ENCODE measurements at regions not wholly inside any gene's neighbourhood (a gene's known extent, or its start where the extent isn't known, plus 50 kb on each side); places are given as distances from the start of the nearest gene placed in this dataset.

DNA sequence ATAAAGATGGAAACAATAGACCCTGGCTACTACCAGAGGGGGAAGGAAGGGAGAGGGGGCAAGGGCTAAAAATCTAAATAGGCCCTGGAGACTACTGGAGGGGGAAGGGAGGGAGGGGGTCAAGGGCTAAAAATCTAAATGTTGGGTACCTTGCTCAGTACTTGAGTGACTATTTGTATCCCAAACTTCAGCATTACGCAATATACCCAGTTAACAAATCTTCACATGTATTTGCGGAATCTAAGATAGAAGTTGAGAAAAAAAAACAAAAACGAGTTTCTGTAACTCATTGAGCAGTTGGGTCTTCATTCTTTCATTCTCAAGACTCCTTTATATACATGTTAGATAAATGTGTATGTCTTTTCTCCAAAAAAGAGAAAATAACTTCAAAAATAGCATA, 537.4 kb downstream of the TAF11L14 start:
- no peak for FAIRE-seq
- no peak overlapping the region for H3K27ac ChIP-seq
- H3K36me3 ChIP-seq: no peaks in the 10 kb centered on the region
- no peaks in the 10 kb centered on the region for H3K4me1 ChIP-seq
- TF ChIP-seq, protein P1, sequence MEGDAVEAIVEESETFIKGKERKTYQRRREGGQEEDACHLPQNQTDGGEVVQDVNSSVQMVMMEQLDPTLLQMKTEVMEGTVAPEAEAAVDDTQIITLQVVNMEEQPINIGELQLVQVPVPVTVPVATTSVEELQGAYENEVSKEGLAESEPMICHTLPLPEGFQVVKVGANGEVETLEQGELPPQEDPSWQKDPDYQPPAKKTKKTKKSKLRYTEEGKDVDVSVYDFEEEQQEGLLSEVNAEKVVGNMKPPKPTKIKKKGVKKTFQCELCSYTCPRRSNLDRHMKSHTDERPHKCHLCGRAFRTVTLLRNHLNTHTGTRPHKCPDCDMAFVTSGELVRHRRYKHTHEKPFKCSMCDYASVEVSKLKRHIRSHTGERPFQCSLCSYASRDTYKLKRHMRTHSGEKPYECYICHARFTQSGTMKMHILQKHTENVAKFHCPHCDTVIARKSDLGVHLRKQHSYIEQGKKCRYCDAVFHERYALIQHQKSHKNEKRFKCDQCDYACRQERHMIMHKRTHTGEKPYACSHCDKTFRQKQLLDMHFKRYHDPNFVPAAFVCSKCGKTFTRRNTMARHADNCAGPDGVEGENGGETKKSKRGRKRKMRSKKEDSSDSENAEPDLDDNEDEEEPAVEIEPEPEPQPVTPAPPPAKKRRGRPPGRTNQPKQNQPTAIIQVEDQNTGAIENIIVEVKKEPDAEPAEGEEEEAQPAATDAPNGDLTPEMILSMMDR (IDR thresholded peaks at IDR 0.05): no peak
- no peaks in the 10 kb centered on the region for H3K27me3 ChIP-seq
- WGBS, 2 donors: 46 to 57% methylated on average over 3 of the region's 3 CpGs
- H3K9me3 ChIP-seq: no peaks in the 10 kb centered on the region
- H3K4me3 ChIP-seq: no peak overlapping the region
- ATAC-seq: no peak
- intact Hi-C loops (cut with DNase I): no loop called here
- no peak for DNase-seq

DNA sequence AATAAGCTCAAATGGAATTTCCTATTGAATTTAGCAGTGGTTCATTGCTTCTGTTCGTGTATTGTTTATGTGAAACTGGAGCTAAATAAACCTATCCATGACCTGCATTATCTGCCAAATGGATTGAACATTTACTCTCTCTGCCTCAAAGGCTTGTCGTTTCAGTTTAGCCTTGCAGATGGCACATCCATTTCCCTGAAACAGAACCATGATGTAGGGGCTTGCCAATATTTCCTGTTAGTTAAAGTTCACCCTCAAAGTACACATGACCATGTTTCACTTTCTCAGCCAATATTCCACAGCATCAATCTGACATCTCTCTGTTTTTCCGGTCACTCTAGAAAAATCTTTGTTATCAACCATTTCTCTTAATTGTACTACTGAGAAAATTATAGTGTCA, 545.3 kb downstream of the TAF11L14 start:
- H3K4me3 ChIP-seq: no peak overlapping the region
- TF ChIP-seq, protein P1 (IDR thresholded peaks at IDR 0.05): no peak
- no peaks in the 10 kb centered on the region for H3K4me1 ChIP-seq
- WGBS, 2 donors: 13 to 17% methylated on average over 3 of the region's 3 CpGs
- no peak for FAIRE-seq
- intact Hi-C loops (cut with DNase I): no loop called here
- no peak for ATAC-seq
- DNase-seq: no peak
- no peaks in the 10 kb centered on the region for H3K9me3 ChIP-seq
- H3K27ac ChIP-seq: no peak overlapping the region
- H3K36me3 ChIP-seq: no peaks in the 10 kb centered on the region
- H3K27me3 ChIP-seq: no peaks in the 10 kb centered on the region

DNA sequence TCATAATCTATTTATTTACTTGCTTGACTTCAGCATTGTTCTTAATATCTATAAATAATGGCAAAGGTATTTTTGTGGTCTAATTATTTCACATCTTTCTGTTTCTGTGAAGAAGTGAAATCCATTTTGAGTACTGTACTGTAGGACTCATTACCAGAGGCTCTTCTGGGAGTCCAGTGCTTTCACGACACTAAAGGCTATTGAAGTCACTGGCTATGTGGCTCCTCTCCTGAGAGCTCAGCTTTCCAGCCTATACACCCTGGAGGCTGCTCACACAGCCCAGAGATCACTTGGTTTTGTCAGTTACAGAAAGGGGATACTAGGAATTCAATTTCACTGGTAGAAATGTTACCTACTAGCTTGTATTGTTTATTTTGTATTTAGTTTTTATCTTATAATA, 547.3 kb downstream of the TAF11L14 start:
- FAIRE-seq (no peak), ATAC-seq (no peak), DNase-seq (no peak)
- TF ChIP-seq, protein P1 (IDR thresholded peaks at IDR 0.05): no peak
- WGBS, 2 donors: 27 to 41% methylated on average over 1 of the region's 1 CpG
- no peaks in the 10 kb centered on the region for H3K36me3 ChIP-seq
- no peaks in the 10 kb centered on the region for H3K4me1 ChIP-seq
- intact Hi-C loops (cut with DNase I): no loop called here
- no peak overlapping the region for H3K27ac ChIP-seq
- no peaks in the 10 kb centered on the region for H3K27me3 ChIP-seq
- no peak overlapping the region for H3K4me3 ChIP-seq
- no peaks in the 10 kb centered on the region for H3K9me3 ChIP-seq

DNA sequence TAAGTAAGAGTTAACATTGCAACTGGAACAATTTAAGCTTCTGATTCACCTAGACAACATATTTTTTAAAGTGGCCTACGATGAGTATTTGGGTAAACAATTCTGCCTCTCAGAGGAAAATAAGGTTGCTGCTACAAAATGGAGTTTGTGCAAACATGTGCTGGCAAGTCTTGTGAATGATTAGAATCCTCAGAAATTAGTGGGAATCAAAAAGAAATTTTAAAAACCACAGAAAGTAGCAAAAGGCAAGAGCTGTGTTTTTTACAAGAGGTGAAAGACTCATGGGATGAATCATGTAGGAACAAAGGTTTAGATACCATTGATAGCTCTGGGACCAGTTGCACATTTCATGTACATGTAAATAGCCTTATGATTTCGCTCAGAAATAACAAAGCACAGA, 561.6 kb downstream of the TAF11L14 start:
- DNase-seq: no peak
- no peak for FAIRE-seq
- ATAC-seq: no peak

DNA sequence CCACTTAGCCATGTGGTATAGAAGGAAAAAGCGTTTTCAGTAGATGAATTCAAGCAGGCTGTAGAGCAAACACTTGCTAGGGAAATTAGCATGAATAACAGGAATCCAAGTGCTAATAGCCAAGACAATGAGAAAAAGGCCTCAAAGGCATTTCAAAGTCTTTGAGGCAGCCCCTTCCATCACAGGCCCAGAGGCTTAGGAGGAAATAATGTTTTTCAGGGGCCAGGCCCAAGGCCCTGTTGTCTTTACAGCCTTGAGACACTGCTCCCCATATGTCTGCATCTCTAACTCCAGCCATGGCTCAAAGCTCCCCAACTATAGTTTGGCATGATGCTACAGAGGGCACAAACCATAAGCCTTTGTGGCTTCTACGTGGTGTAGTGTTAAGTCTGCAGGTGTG, 563.5 kb downstream of the TAF11L14 start:
- FAIRE-seq: no peak
- no peak for DNase-seq
- no peaks in the 10 kb centered on the region for H3K4me1 ChIP-seq
- 45 to 51% methylated on average over 2 of the region's 2 CpGs for WGBS, 2 donors
- ATAC-seq: no peak
- H3K27ac ChIP-seq: no peak overlapping the region
- TF ChIP-seq, protein P1 (IDR thresholded peaks at IDR 0.05): no peak
- no peak overlapping the region for H3K4me3 ChIP-seq
- intact Hi-C loops (cut with DNase I): no loop called here
- no peaks in the 10 kb centered on the region for H3K9me3 ChIP-seq
- H3K36me3 ChIP-seq: no peaks in the 10 kb centered on the region
- no peaks in the 10 kb centered on the region for H3K27me3 ChIP-seq

More for the DNA sequence above, 561.6 kb downstream of the TAF11L14 start:
- Histone ChIP-seq H3K4me3 (no peak overlapping the region), H3K36me3 (no peaks in the 10 kb centered on the region), H3K9me3 (no peaks in the 10 kb centered on the region), H3K27me3 (no peaks in the 10 kb centered on the region), H3K27ac (no peak overlapping the region), H3K4me1 (no peaks in the 10 kb centered on the region)
- intact Hi-C loops (cut with DNase I): no loop called here
- TF ChIP-seq, protein P1 (IDR thresholded peaks at IDR 0.05): no peak
- WGBS, 2 donors: 32 to 50% methylated on average over 2 of the region's 2 CpGs
